B cell (primary cell): ENCODE measurements at regions not wholly inside any gene's neighbourhood (a gene's known extent, or its start where the extent isn't known, plus 50 kb on each side); places are given as distances from the start of the nearest gene placed in this dataset.

Experiments used
- ATAC-seq: fragments of 200-7000 bp; cut with Tn5 transposase; one replicate; pipeline ENCODE4 v1.10.0; 2021; ENCODE audit warnings: low read depth, mild to moderate bottlenecking, moderate number of reproducible peaks, moderate library complexity
- CTCF ChIA-PET: fragments of 350-600 bp; sonication (Branson Sonifier 250); formaldehyde crosslinking; loops from one replicate; lab custom pipeline; 2021; ENCODE audit warnings: antibody characterized with exemption, inconsistent platforms; lab: Charles Lee
- POLR2A ChIA-PET: fragments of 350-600 bp; sonication (Branson Sonifier 250); formaldehyde crosslinking; loops from one replicate; lab custom pipeline; 2021; ENCODE audit warnings: antibody characterized with exemption; lab: Charles Lee
- DNase-seq: peaks from one replicate; pipeline ENCODE4 v3.0.0; 2013
- H2AFZ ChIP-seq: 2 replicates; pipeline ENCODE4 v1.6.1; 2012; ENCODE audit warnings: mild to moderate bottlenecking, low read depth, low read length; ENCODE audit not compliant: insufficient read depth, poor library complexity, severe bottlenecking
- H3K27ac ChIP-seq, 2 donors: 1 replicate in 1 of 2; 2 replicates in 1 of 2; pipeline ENCODE4 v1.5.1; 2012 to 2013; ENCODE audit warnings: low read length in 2 of 2, mild to moderate bottlenecking in 2 of 2, moderate library complexity in 1 of 2
- H3K27me3 ChIP-seq, 4 experiments: fragments of 200-600 bp in 1 of 4; sonication (generic) in 1 of 4; replicated peaks in 1 of 4; 1 replicate in 2 of 4; 2 replicates in 2 of 4; pipeline versions ENCODE4 v1.6.1 to v1.7.0; 2013 to 2016; ENCODE audit warnings: low read length in 3 of 4, mild to moderate bottlenecking in 2 of 4, mixed read lengths in 1 of 4, moderate library complexity in 1 of 4; ENCODE audit not compliant: insufficient read depth in 4 of 4, control insufficient read depth in 3 of 4; ENCODE audit errors: control extremely low read depth in 1 of 4
- H3K36me3 ChIP-seq, 2 experiments: replicated peaks in 1 of 2; 1 replicate in 1 of 2; 2 replicates in 1 of 2; pipeline versions ENCODE4 v1.6.1 to v1.7.1; 2013; ENCODE audit warnings: low read length in 1 of 2; ENCODE audit not compliant: insufficient read depth in 2 of 2, control insufficient read depth in 1 of 2; ENCODE audit errors: control extremely low read depth in 1 of 2, extremely low read depth in 1 of 2
- H3K4me1 ChIP-seq, 2 donors: fragments of 200-600 bp in 1 of 2; sonication (generic) in 1 of 2; 1 replicate in 1 of 2; 2 replicates in 1 of 2; pipeline versions ENCODE4 v1.5.1 to v1.6.1; 2013 to 2017; ENCODE audit warnings: low read length in 2 of 2; ENCODE audit not compliant: control insufficient read depth in 2 of 2, insufficient read depth in 2 of 2
- H3K4me2 ChIP-seq: replicated peaks from 2 replicates; pipeline ENCODE3; 2012; ENCODE audit warnings: mild to moderate bottlenecking, low read depth, low read length; ENCODE audit not compliant: poor library complexity, severe bottlenecking
- H3K4me3 ChIP-seq, 5 experiments: fragments of 200-600 bp in 1 of 5; sonication (generic) in 1 of 5; 1 replicate in 3 of 5; 2 replicates in 2 of 5; pipeline versions ENCODE4 v1.5.1 to v1.7.0; 2011 to 2016; ENCODE audit warnings: low read length in 4 of 5, mild to moderate bottlenecking in 4 of 5, low read depth in 2 of 5, control low read depth in 1 of 5, moderate library complexity in 1 of 5; ENCODE audit not compliant: insufficient read depth in 1 of 5; ENCODE audit errors: control extremely low read depth in 1 of 5, extremely low read depth in 1 of 5
- H3K79me2 ChIP-seq: fragments of 200-600 bp; sonication (generic); one replicate; pipeline ENCODE4 v1.6.0; 2016; ENCODE audit warnings: low read length; ENCODE audit not compliant: control insufficient read depth, insufficient read depth
- H3K9ac ChIP-seq: fragments of 200-600 bp; sonication (generic); 2 replicates; pipeline ENCODE4 v1.6.1; 2017; ENCODE audit warnings: mild to moderate bottlenecking, low read length, moderate library complexity
- H3K9me3 ChIP-seq, 3 donors: one replicate each; pipeline versions ENCODE4 v1.6.1 to v1.7.1; 2013; ENCODE audit warnings: low read length in 2 of 3; ENCODE audit not compliant: control insufficient read depth in 2 of 3, insufficient read depth in 1 of 3; ENCODE audit errors: control extremely low read depth in 1 of 3
- H4K20me1 ChIP-seq: 2 replicates; pipeline ENCODE4 v1.6.0; 2012; ENCODE audit warnings: mild to moderate bottlenecking, low read length; ENCODE audit not compliant: insufficient read depth, control insufficient read depth, poor library complexity, severe bottlenecking
- H3K27ac Mint-ChIP-seq: one replicate; pipeline ENCODE4 v1.8.0; 2021; ENCODE audit warnings: mixed read lengths
- H3K27me3 Mint-ChIP-seq: one replicate; pipeline ENCODE4 v1.8.0; 2021; ENCODE audit warnings: mixed read lengths
- H3K4me1 Mint-ChIP-seq: one replicate; pipeline ENCODE4 v1.8.0; 2021; ENCODE audit warnings: mixed read lengths
- H3K4me3 Mint-ChIP-seq: one replicate; pipeline ENCODE4 v1.8.0; 2021; ENCODE audit warnings: mixed read lengths
- H3K9me3 Mint-ChIP-seq: one replicate; pipeline ENCODE4 v1.8.0; 2022; ENCODE audit warnings: mixed read lengths; ENCODE audit not compliant: insufficient read depth
- CTCF ChIP-seq: fragments of 200-600 bp; IDR thresholded peaks from one replicate; pipeline ENCODE4 v1.8.0; 2022; ENCODE audit warnings: antibody characterized with exemption, mild to moderate bottlenecking
- EZH2 ChIP-seq: IDR thresholded peaks from 2 replicates; pipeline ENCODE4 v1.6.1; 2012; ENCODE audit warnings: borderline replicate concordance, low read depth, mild to moderate bottlenecking, moderate library complexity, low read length; ENCODE audit not compliant: insufficient read depth, poor library complexity, severe bottlenecking
- WGBS: methylation state at CpG from one replicate; pipeline ENCODE4 v1.1.5; 2013; ENCODE audit warnings: missing lambda C conversion rate; ENCODE audit not compliant: insufficient coverage; 5-methylcytosine and 5-hydroxymethylcytosine counted together
- intact Hi-C: fragments of 100-400 bp; cut with micrococcal nuclease; formaldehyde crosslinking; loops from one replicate; pipeline ENCODE4 v1.10.0; 2022

GRCh38 chr12:47376927-47377326 is 297.2 kb upstream of the AMIGO2 start:
- H3K27me3 ChIP-seq: no peaks in the 10 kb centered on the region
- 80% methylated on average over 3 of the region's 6 CpGs for WGBS
- H3K9ac ChIP-seq: no peak overlapping the region
- peaks cover 3 to 12% of the 10 kb centered on the region in 2 donors for H3K4me1 ChIP-seq
- no peak overlapping the region for H3K4me3 ChIP-seq
- no peaks in the 10 kb centered on the region for H3K79me2 ChIP-seq
- ChIA-PET CTCF (no interaction called here), POLR2A (no interaction called here)
- ATAC-seq: no peak
- no peak overlapping the region for H2AFZ ChIP-seq
- TF ChIP-seq CTCF (no peak), EZH2 (no peak)
- H4K20me1 ChIP-seq: no peaks in the 10 kb centered on the region
- Mint-ChIP-seq H3K4me3 (no peak overlapping the region), H3K27ac (peak overlapping the region; percentile 46), H3K27me3 (no peaks in the 10 kb centered on the region), H3K9me3 (peaks cover 9% of the 10 kb centered on the region), H3K4me1 (peaks cover 17% of the 10 kb centered on the region)
- peaks cover 0 to 4% (median 0%) of the 10 kb centered on the region in 3 donors for H3K9me3 ChIP-seq
- H3K4me2 ChIP-seq: no peak overlapping the region
- intact Hi-C loops: no loop called here
- no peak for DNase-seq
- H3K36me3 ChIP-seq: no peaks in the 10 kb centered on the region
- H3K27ac ChIP-seq: no peak overlapping the region

- no peak overlapping the region for H3K4me3 Mint-ChIP-seq
- ChIA-PET POLR2A (no interaction called here), CTCF (interaction anchor here (1.7 kb wide), 1 partner anchor 341 kb away, joined by 3 read pairs; no protein-coding TSS in a partner anchor)
- no peak overlapping the region for H3K27ac Mint-ChIP-seq
- peaks cover 6% of the 10 kb centered on the region for H3K4me1 Mint-ChIP-seq
- Histone ChIP-seq H3K9ac (no peak overlapping the region), H3K79me2 (no peaks in the 10 kb centered on the region), H3K9me3 (peaks cover 0 to 4% (median 0%) of the 10 kb centered on the region in 3 donors), H3K4me3 (no peak overlapping the region), H3K4me1 (peaks cover under 1 to 7% of the 10 kb centered on the region in 2 donors), H2AFZ (no peak overlapping the region), H3K27me3 (no peaks in the 10 kb centered on the region), H3K4me2 (no peak overlapping the region), H4K20me1 (no peaks in the 10 kb centered on the region), H3K27ac (no peak overlapping the region), H3K36me3 (no peaks in the 10 kb centered on the region)
- no peaks in the 10 kb centered on the region for H3K27me3 Mint-ChIP-seq
- H3K9me3 Mint-ChIP-seq: peaks cover 9% of the 10 kb centered on the region
- no CpG with 5 or more reads among the region's 1 CpG for WGBS
- TF ChIP-seq CTCF: peak; percentile 26
- no peak for TF ChIP-seq EZH2
- DNase-seq (no peak), ATAC-seq (no peak)
- intact Hi-C loops: no loop called here
Observed at GRCh38 chr12:47373554-47374150, 293.9 kb upstream of the AMIGO2 start.
